ENCODE measurements at regions not wholly inside any gene's neighbourhood (a gene's known extent, or its start where the extent isn't known, plus 50 kb on each side); places are given as distances from the start of the nearest gene placed in this dataset.

DNA sequence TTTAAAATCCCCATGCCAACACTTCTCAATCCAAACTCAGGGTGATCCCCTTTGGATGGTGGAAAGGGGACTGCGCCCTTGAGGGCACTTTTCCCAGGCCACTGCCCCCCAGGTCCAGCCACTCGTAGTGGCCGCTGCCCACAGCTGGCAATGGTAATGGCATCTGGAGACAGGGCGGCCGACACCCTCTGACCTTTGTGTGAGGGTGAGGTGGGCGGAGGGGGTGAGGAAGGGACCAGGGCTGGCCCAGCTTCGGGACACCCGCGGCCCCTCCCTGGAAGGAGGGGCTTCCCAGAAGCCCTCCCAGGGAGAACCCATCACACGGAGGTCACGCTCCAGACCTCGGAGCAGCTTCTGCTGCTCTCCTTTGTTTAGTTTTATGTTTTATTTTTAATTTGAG, 289.7 kb downstream of the FOXL1 start:
- TF ChIP-seq, protein P1, sequence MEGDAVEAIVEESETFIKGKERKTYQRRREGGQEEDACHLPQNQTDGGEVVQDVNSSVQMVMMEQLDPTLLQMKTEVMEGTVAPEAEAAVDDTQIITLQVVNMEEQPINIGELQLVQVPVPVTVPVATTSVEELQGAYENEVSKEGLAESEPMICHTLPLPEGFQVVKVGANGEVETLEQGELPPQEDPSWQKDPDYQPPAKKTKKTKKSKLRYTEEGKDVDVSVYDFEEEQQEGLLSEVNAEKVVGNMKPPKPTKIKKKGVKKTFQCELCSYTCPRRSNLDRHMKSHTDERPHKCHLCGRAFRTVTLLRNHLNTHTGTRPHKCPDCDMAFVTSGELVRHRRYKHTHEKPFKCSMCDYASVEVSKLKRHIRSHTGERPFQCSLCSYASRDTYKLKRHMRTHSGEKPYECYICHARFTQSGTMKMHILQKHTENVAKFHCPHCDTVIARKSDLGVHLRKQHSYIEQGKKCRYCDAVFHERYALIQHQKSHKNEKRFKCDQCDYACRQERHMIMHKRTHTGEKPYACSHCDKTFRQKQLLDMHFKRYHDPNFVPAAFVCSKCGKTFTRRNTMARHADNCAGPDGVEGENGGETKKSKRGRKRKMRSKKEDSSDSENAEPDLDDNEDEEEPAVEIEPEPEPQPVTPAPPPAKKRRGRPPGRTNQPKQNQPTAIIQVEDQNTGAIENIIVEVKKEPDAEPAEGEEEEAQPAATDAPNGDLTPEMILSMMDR (IDR thresholded peaks at IDR 0.05), result no peak
- DNase-seq (ENCODE audit: low spot score), result no peak
- no peak overlapping the region for H3K27ac ChIP-seq
- no peak overlapping the region for H3K4me3 ChIP-seq

DNA sequence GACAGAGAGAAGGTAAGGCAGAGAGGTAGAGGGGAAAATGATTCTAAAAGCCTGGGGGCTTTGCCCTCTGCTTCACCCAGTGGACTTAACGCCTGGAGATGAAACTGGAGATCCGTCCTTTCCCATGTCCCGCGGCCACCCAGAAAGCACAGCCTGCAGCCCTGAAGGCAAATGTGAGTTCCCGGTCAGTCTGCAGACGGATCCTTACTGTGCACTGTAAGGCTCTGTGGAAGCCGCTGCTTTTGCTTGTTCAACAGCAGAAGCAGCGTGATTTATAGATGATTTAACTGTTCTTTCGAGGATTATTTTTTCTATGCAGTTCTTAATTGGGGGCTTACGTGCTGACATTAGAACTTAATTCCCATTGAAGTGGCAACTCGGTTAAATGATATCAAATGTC, 290.4 kb downstream of the FOXL1 start:
- TF ChIP-seq, protein P1 (IDR thresholded peaks at IDR 0.05), result no peak
- H3K4me3 ChIP-seq, result no peak overlapping the region
- DNase-seq (ENCODE audit: low spot score), result no peak
- no peak overlapping the region for H3K27ac ChIP-seq

DNA sequence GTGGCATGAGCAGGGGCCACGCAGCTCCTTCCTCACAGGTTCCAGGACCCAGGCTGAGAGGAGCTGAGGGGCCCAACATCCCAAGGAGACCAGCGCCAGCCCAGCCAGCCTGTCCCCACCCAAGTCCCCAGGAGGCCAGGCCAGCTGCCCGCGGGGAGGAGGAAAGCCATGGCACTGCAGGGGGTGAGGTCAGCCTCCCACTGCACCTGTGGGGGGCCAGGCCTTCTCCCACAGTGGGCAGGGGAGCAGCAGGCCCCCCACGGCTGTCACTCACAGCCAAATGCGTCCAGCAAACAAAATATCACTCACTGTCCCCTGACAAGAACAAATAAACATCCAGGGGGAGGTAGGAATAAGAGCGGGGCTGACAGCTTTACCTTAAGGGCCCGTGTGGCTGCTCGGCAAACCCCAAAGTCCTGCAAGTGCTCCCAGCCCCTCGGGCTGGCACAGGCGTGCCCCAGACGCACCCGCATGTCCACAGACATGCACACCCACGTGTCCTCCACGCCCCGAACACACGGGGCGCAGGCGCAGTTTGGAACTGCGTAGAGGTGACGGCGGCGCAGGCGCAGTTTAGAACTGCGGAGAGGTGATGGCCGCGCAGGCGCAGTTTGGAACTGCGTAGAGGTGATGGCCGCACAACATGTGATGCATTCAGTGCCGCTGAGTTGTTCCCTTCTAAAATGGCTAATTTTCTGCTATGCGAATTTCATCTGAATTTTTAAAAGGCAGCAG, 291.1 kb downstream of the FOXL1 start:
- no peak overlapping the region for H3K4me3 ChIP-seq

DNA sequence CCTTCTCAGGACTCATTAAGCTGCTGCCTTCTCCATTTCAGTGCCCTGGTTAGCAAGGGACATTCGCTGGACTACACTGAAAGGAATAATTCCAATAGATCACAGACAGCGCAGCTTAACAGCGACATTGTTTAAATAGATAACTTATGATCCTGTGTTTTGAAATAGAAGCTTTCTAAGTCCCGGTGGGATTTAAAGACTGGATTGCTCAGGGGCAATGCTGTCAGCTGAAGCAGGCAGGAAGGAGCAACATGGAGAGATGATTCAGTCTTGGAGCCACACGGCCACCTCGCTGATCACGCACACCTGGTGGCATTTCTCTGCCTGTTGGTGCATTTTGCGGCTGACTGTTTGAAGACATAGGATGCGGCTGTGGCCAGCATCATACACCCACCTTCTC, 292.0 kb downstream of the FOXL1 start:
- Histone ChIP-seq H3K27ac (no peak overlapping the region), H3K4me3 (no peak overlapping the region)
- DNase-seq (ENCODE audit: low spot score), result no peak
- TF ChIP-seq, protein P1 (IDR thresholded peaks at IDR 0.05), result no peak

More for the DNA sequence above, 291.1 kb downstream of the FOXL1 start:
- no peak for DNase-seq (ENCODE audit: low spot score)
- TF ChIP-seq, protein P1 (IDR thresholded peaks at IDR 0.05), result no peak
- H3K27ac ChIP-seq, result no peak overlapping the region

DNA sequence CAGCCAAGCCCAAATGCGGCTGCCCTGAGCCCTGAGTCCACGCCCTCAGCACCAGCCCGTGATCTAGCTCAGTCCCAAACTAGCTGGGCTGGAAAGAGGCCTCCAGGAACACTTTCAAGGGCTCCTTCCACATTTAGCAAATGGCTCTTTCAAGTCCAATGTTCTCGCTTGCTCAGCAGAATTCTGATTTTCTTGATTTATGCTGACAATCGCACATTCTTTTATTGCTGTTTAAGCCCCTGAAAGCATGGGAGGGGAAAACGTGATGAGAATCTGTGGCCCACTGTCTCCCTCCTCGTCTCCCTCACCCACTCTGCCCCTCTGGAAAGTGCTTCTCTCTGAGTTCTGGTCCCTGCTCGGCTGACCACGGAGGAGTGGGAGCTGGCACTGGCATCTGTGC, 293.8 kb downstream of the FOXL1 start:
- Histone ChIP-seq H3K4me3 (no peak overlapping the region), H3K27ac (no peak overlapping the region)
- no peak for DNase-seq (ENCODE audit: low spot score)
- TF ChIP-seq, protein P1 (IDR thresholded peaks at IDR 0.05), result no peak

DNA sequence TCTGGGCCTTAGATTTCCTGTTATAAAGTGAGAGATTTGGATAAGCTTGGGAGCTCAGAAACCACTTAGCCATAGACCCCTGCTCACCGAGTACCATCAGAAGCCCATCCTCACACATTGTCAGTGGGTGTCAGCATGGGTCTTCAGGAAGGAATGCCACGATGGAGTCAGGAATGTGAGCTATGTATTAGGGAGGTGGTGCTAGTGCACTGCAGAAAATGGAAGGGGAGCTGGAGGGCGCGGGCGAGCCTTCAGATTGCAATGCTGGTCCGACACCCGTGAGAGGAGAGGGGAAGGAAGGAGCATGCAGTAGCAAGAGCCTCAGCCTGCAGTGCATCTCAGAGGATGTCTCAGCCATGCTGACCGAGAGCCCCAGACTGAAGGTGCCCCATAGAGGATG, 294.5 kb downstream of the FOXL1 start:
- no peak overlapping the region for H3K27ac ChIP-seq
- H3K4me3 ChIP-seq, result no peak overlapping the region
- TF ChIP-seq, protein P1 (IDR thresholded peaks at IDR 0.05), result no peak
- DNase-seq (ENCODE audit: low spot score), result no peak

DNA sequence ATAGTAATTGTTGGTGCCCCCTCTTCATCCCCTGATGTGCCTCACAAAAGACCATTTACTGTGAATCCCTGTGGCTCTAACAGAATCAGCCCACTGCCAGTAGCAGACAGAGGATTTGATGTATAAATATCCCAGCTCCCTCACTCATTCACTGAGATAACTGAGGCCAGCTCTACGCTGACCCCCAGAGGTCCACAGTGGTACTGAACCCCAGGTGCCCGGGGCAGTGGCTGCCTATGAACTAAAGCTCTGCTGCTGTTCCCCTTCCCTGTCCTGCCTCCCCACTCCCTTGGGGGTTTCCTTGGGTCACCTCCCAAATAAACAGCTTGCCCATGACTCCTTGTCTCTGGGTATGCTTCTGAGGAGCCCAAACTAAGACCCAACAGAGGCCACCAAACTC, 295.8 kb downstream of the FOXL1 start:
- Histone ChIP-seq H3K27ac (no peak overlapping the region), H3K4me3 (no peak overlapping the region)
- DNase-seq (ENCODE audit: low spot score), result no peak
- TF ChIP-seq, protein P1 (IDR thresholded peaks at IDR 0.05), result no peak

Measured in coronary artery (tissue), 2 donors.